ENCODE measurements at regions not wholly inside any gene's neighbourhood (a gene's known extent, or its start where the extent isn't known, plus 50 kb on each side); places are given as distances from the start of the nearest gene placed in this dataset.

GRCh38 chr4:171588764-171589163 is 224.4 kb upstream of the GALNTL6 start:
- Mint-ChIP-seq H3K9me3 (peaks cover 9 to 15% of the 10 kb centered on the region in 2 donors), H3K36me3 (peaks cover 0 to 2% of the 10 kb centered on the region in 2 donors), H3K27ac (no peak overlapping the region)
- DNase-seq (ENCODE audit: low spot score in 2 of 2) (no peak), ATAC-seq (no peak)

GRCh38 chr4:171588051-171588545 is 225.1 kb upstream of the GALNTL6 start:
- H3K9me3 Mint-ChIP-seq = peaks cover 9% of the 10 kb centered on the region in 2 donors
- H3K27ac Mint-ChIP-seq = no peak overlapping the region
- DNase-seq (ENCODE audit: low spot score in 2 of 2) (no peak), ATAC-seq (no peak)
- no peaks in the 10 kb centered on the region for H3K36me3 Mint-ChIP-seq

- ATAC-seq (no peak), DNase-seq (ENCODE audit: low spot score in 2 of 2) (no peak)
- H3K27ac Mint-ChIP-seq = no peak overlapping the region
- peaks cover 4 to 5% of the 10 kb centered on the region in 2 donors for H3K9me3 Mint-ChIP-seq
- H3K36me3 Mint-ChIP-seq = peaks cover 0 to 5% of the 10 kb centered on the region in 2 donors
These were observed 229.4 kb upstream of the GALNTL6 start for GRCh38 chr4:171583790-171584189.

- H3K9me3 Mint-ChIP-seq = peaks cover 4 to 9% of the 10 kb centered on the region in 2 donors
- ATAC-seq (no peak), DNase-seq (ENCODE audit: low spot score in 2 of 2) (no peak)
These were observed 230.1 kb upstream of the GALNTL6 start for GRCh38 chr4:171582961-171583581.

GRCh38 chr4:171573181-171573580 is 240.0 kb upstream of the GALNTL6 start:
- Mint-ChIP-seq H3K27ac (no peak overlapping the region), H3K36me3 (no peaks in the 10 kb centered on the region), H3K9me3 (peaks cover 13 to 32% of the 10 kb centered on the region in 2 donors)
- ATAC-seq = no peak
- no peak for DNase-seq (ENCODE audit: low spot score in 2 of 2)

More at GRCh38 chr4:171582961-171583581, 230.1 kb upstream of the GALNTL6 start:
- H3K27ac Mint-ChIP-seq = no peak overlapping the region
- H3K36me3 Mint-ChIP-seq = peaks cover 0 to 5% of the 10 kb centered on the region in 2 donors

GRCh38 chr4:171565130-171565788 is 247.9 kb upstream of the GALNTL6 start:
- no peak for DNase-seq (ENCODE audit: low spot score in 2 of 2)
- Mint-ChIP-seq H3K9me3 (peaks cover 4 to 14% of the 10 kb centered on the region in 2 donors), H3K36me3 (no peaks in the 10 kb centered on the region), H3K27ac (no peak overlapping the region)
- ATAC-seq = no peak

GRCh38 chr4:171561419-171561818 is 251.8 kb upstream of the GALNTL6 start:
- no peak overlapping the region for H3K27ac Mint-ChIP-seq
- H3K9me3 Mint-ChIP-seq = no peaks in the 10 kb centered on the region
- no peak for ATAC-seq
- DNase-seq (ENCODE audit: low spot score in 2 of 2) = no peak
- no peaks in the 10 kb centered on the region for H3K36me3 Mint-ChIP-seq

- ATAC-seq = no peak
- no peak overlapping the region for H3K27ac Mint-ChIP-seq
- no peaks in the 10 kb centered on the region for H3K36me3 Mint-ChIP-seq
- H3K9me3 Mint-ChIP-seq = peaks cover 4 to 10% of the 10 kb centered on the region in 2 donors
- no peak for DNase-seq (ENCODE audit: low spot score in 2 of 2)
These were observed 259.2 kb upstream of the GALNTL6 start for GRCh38 chr4:171553961-171554360.

GRCh38 chr4:171542640-171543039 is 270.6 kb upstream of the GALNTL6 start:
- H3K36me3 Mint-ChIP-seq = peaks cover 0 to 7% of the 10 kb centered on the region in 2 donors
- no peak overlapping the region for H3K27ac Mint-ChIP-seq
- ATAC-seq (no peak), DNase-seq (ENCODE audit: low spot score in 2 of 2) (no peak)
- peaks cover 10 to 16% of the 10 kb centered on the region in 2 donors for H3K9me3 Mint-ChIP-seq

GRCh38 chr4:171538601-171539100 is 274.6 kb upstream of the GALNTL6 start:
- no peak for DNase-seq (ENCODE audit: low spot score in 2 of 2)
- no peaks in the 10 kb centered on the region for H3K36me3 Mint-ChIP-seq

GRCh38 chr4:171534391-171534790 is 278.8 kb upstream of the GALNTL6 start:
- Mint-ChIP-seq H3K27ac (no peak overlapping the region), H3K9me3 (peaks cover 6 to 7% of the 10 kb centered on the region in 2 donors), H3K36me3 (no peaks in the 10 kb centered on the region)
- no peak for DNase-seq (ENCODE audit: low spot score in 2 of 2)
- no peak for ATAC-seq

More at GRCh38 chr4:171538601-171539100, 274.6 kb upstream of the GALNTL6 start:
- no peak for ATAC-seq
- Mint-ChIP-seq H3K27ac (no peak overlapping the region), H3K9me3 (peaks cover 8 to 10% of the 10 kb centered on the region in 2 donors)

- ATAC-seq = no peak
- Mint-ChIP-seq H3K9me3 (peaks cover 6 to 7% of the 10 kb centered on the region in 2 donors), H3K36me3 (no peaks in the 10 kb centered on the region), H3K27ac (no peak overlapping the region)
- DNase-seq (ENCODE audit: low spot score in 2 of 2) = no peak
These were observed 280.2 kb upstream of the GALNTL6 start for GRCh38 chr4:171532968-171533367.

- H3K36me3 Mint-ChIP-seq = no peaks in the 10 kb centered on the region
- no peak for ATAC-seq
- no peak for DNase-seq (ENCODE audit: low spot score in 2 of 2)
- no peak overlapping the region for H3K27ac Mint-ChIP-seq
- H3K9me3 Mint-ChIP-seq = peaks cover 13 to 15% of the 10 kb centered on the region in 2 donors
These were observed 288.3 kb upstream of the GALNTL6 start for GRCh38 chr4:171524903-171525302.

- H3K36me3 Mint-ChIP-seq = no peaks in the 10 kb centered on the region
- H3K27ac Mint-ChIP-seq = no peak overlapping the region
- no peak for ATAC-seq
- no peak for DNase-seq (ENCODE audit: low spot score in 2 of 2)
- H3K9me3 Mint-ChIP-seq = peaks cover 19 to 21% of the 10 kb centered on the region in 2 donors
These were observed 291.5 kb upstream of the GALNTL6 start for GRCh38 chr4:171521726-171522125.

GRCh38 chr4:171519457-171519856 is 293.7 kb upstream of the GALNTL6 start:
- Mint-ChIP-seq H3K27ac (no peak overlapping the region), H3K36me3 (no peaks in the 10 kb centered on the region), H3K9me3 (peaks cover 13 to 18% of the 10 kb centered on the region in 2 donors)
- ATAC-seq (no peak), DNase-seq (ENCODE audit: low spot score in 2 of 2) (no peak)

- Mint-ChIP-seq H3K27ac (no peak overlapping the region), H3K36me3 (no peaks in the 10 kb centered on the region), H3K9me3 (peaks cover 13 to 14% of the 10 kb centered on the region in 2 donors)
- ATAC-seq (no peak), DNase-seq (ENCODE audit: low spot score in 2 of 2) (no peak)
These were observed 295.3 kb upstream of the GALNTL6 start for GRCh38 chr4:171517883-171518282.

- H3K9me3 Mint-ChIP-seq = peaks cover 19 to 20% of the 10 kb centered on the region in 2 donors
- no peak overlapping the region for H3K27ac Mint-ChIP-seq
- DNase-seq (ENCODE audit: low spot score in 2 of 2) = no peak
- peaks cover 6% of the 10 kb centered on the region in 2 donors for H3K36me3 Mint-ChIP-seq
- no peak for ATAC-seq
These were observed 296.5 kb upstream of the GALNTL6 start for GRCh38 chr4:171516694-171517093.
